ENCODE measurements at regions not wholly inside any gene's neighbourhood (a gene's known extent, or its start where the extent isn't known, plus 50 kb on each side); places are given as distances from the start of the nearest gene placed in this dataset.
"Not testable (repeated sequence)": the region's sequence is repeated elsewhere in the genome, so short reads cannot be mapped to it uniquely, and the experiment has no call there.

DNA sequence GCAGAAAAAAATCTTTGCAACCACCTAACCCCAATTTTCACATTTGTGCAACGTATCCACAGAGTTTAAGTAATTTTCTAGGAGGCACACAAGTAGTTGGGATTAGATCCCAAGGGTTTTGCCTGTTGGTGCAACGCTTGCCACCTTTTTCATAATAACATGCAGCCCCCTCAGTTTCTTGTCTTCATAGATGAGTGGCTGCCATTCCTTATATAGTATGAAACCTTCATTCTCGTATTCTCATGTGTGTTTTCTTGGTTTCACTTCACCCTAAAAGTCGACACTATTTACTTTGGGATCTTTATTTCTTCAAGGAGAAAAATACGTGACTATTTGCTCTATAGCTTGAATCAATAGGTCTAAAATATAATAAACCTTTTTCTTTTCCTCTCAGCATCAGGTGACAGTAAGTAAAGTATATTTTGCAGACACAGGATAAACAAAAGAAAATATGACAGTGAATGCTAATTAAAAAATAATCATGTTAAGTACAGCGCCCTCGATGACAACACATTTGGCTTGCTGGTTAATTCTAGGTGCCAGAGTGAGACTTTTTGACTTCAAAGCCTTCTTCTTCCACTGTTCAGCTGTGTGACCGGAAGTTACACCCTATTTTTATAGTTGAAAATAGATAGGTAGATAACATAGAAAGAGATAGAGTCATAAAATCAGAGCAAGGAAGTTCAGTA is 342.8 kb upstream of the CCNG1 start:
- DNase-seq (ENCODE audit: low read depth in 4 of 6, low spot score in 6 of 6), result no peak
- Histone ChIP-seq H3K9me3 (ENCODE audit: control insufficient read depth, insufficient read depth, low read length) (no peaks in the 10 kb centered on the region), H3K27me3 (ENCODE audit: control insufficient read depth, insufficient read depth, low read length) (no peaks in the 10 kb centered on the region), H3K4me1 (ENCODE audit: control insufficient read depth, insufficient read depth, low read length) (no peaks in the 10 kb centered on the region), H3K36me3 (ENCODE audit: control insufficient read depth, insufficient read depth, low read length) (no peaks in the 10 kb centered on the region), H3K4me3 (ENCODE audit: low read depth, low read length) (no peak overlapping the region), H3K27ac (ENCODE audit: low read depth, low read length) (no peak overlapping the region)
- no CpG with 5 or more reads among the region's 8 CpGs for WGBS (ENCODE audit: insufficient coverage)

DNA sequence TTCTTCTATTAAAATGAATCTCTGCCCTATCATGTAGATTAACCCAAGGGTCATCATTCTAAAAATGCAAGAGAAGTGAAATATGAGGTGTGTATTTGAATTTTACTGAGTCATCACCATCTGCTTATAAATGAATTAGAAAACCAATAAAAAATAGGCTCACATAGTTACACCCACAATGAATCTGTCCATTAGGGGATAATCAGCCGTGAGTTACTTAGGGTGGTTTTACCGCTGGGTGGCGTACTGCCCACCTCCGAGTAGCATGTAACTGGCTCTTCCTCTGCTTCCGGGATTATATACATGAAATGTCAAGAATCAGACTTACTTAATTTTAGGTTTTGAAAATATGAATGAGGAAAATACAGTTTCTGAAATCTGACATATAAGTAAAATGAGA is 332.9 kb upstream of the CCNG1 start:
- Histone ChIP-seq H3K27me3 (ENCODE audit: control insufficient read depth, insufficient read depth, low read length) (no peaks in the 10 kb centered on the region), H3K36me3 (ENCODE audit: control insufficient read depth, insufficient read depth, low read length) (no peaks in the 10 kb centered on the region), H3K4me3 (ENCODE audit: low read depth, low read length) (no peak overlapping the region), H3K9me3 (ENCODE audit: control insufficient read depth, insufficient read depth, low read length) (no peaks in the 10 kb centered on the region), H3K4me1 (ENCODE audit: control insufficient read depth, insufficient read depth, low read length) (no peaks in the 10 kb centered on the region), H3K27ac (ENCODE audit: low read depth, low read length) (no peak overlapping the region)
- no peak for DNase-seq (ENCODE audit: low read depth in 4 of 6, low spot score in 6 of 6)
- WGBS (ENCODE audit: insufficient coverage), result no CpG with 5 or more reads among the region's 5 CpGs

DNA sequence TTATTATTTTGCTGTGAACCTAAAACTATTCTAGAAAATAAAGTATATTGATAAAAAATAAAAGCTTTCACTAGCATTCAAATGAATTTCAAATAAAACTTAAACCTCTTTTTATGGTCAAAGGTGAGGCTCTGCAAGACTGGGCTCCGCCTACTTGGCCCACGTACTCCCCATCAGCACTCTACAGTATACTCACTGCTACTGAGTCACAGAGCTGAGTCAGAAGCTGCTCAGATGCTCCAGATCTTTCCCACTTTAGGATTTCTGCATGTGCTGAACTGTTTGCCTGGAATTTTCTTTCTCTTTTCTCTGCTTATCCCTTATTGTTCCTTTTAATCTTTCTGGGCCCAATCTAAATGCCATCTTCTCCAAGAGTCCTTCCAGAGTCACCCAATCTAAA is 331.9 kb upstream of the CCNG1 start:
- no peaks in the 10 kb centered on the region for H3K27me3 ChIP-seq (ENCODE audit: control insufficient read depth, insufficient read depth, low read length)
- no peaks in the 10 kb centered on the region for H3K4me1 ChIP-seq (ENCODE audit: control insufficient read depth, insufficient read depth, low read length)
- no peak for DNase-seq (ENCODE audit: low read depth in 4 of 6, low spot score in 6 of 6)
- H3K27ac ChIP-seq (ENCODE audit: low read depth, low read length), result no peak overlapping the region
- no peaks in the 10 kb centered on the region for H3K36me3 ChIP-seq (ENCODE audit: control insufficient read depth, insufficient read depth, low read length)
- 78% methylated on average over 2 of the region's 2 CpGs for WGBS (ENCODE audit: insufficient coverage)
- H3K9me3 ChIP-seq (ENCODE audit: control insufficient read depth, insufficient read depth, low read length), result no peaks in the 10 kb centered on the region
- no peak overlapping the region for H3K4me3 ChIP-seq (ENCODE audit: low read depth, low read length)

DNA sequence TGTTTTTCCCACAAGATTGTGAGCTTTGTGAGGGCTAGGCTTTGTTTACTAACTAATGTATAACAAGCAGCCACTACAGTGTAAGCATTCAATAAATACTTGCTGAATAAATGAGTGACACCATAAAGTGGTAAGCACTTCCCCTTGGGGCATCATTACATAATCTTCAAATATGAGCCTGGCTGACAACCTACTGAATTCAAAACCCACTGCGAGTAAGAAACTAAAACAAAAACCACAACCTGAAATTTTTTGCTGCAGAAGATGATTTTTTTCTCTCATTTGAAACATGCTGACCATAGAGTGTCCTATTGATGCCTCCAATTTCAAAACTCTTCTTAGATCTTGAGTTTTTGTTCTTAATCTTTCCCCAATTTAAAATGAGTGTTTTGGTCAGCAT is 331.3 kb upstream of the CCNG1 start:
- 100% methylated on average over 1 of the region's 1 CpG for WGBS (ENCODE audit: insufficient coverage)
- H3K9me3 ChIP-seq (ENCODE audit: control insufficient read depth, insufficient read depth, low read length), result no peaks in the 10 kb centered on the region
- H3K36me3 ChIP-seq (ENCODE audit: control insufficient read depth, insufficient read depth, low read length), result no peaks in the 10 kb centered on the region
- no peaks in the 10 kb centered on the region for H3K27me3 ChIP-seq (ENCODE audit: control insufficient read depth, insufficient read depth, low read length)
- no peak overlapping the region for H3K4me3 ChIP-seq (ENCODE audit: low read depth, low read length)
- DNase-seq (ENCODE audit: low read depth in 4 of 6, low spot score in 6 of 6), result no peak
- H3K27ac ChIP-seq (ENCODE audit: low read depth, low read length), result no peak overlapping the region
- H3K4me1 ChIP-seq (ENCODE audit: control insufficient read depth, insufficient read depth, low read length), result no peaks in the 10 kb centered on the region

DNA sequence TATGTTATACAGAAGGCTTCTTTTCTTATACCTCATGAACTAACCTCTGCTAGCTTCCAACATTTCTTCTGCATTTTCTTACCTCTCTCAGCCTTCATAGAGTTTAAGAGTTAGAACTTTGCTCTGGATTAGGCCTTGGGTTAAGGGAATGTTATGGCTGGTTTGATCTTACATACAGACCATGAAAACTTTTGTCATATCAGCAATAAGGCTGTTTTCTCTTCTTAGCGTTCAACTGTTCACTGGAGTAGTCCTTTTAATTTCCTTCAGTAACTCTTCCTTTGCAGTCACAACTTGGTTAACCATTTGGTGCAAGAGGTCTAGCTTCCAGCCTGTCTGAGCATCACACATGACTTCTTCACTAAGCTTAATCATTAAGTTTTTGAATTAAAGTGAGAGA is 329.0 kb upstream of the CCNG1 start:
- H3K36me3 ChIP-seq (ENCODE audit: control insufficient read depth, insufficient read depth, low read length), result no peaks in the 10 kb centered on the region
- no peak overlapping the region for H3K27ac ChIP-seq (ENCODE audit: low read depth, low read length)
- no peaks in the 10 kb centered on the region for H3K4me1 ChIP-seq (ENCODE audit: control insufficient read depth, insufficient read depth, low read length)
- no peak overlapping the region for H3K4me3 ChIP-seq (ENCODE audit: low read depth, low read length)
- WGBS (ENCODE audit: insufficient coverage), result 83% methylated on average over 1 of the region's 1 CpG
- DNase-seq (ENCODE audit: low read depth in 4 of 6, low spot score in 6 of 6), result no peak
- no peaks in the 10 kb centered on the region for H3K27me3 ChIP-seq (ENCODE audit: control insufficient read depth, insufficient read depth, low read length)
- H3K9me3 ChIP-seq (ENCODE audit: control insufficient read depth, insufficient read depth, low read length), result no peaks in the 10 kb centered on the region

DNA sequence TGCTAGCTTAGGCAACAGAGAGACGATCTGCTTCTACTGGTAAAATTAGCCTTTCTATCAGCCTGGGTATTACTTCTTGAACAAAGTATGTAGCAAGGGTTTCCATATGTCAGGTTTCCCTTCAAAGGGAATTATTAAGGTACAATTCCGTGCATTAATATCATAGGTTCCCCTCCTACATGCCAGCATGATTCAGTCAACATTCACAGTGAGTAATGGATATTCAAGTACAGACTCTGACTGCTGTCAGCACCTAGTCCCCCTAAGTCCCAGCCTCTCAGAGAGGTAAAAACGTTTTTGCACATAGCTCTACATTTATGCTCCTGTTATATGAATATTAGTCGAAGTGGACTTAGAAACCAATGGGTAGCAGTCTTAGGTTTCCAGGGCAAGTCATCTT is 322.4 kb upstream of the CCNG1 start:
- Histone ChIP-seq H3K4me1 (ENCODE audit: control insufficient read depth, insufficient read depth, low read length) (no peaks in the 10 kb centered on the region), H3K27me3 (ENCODE audit: control insufficient read depth, insufficient read depth, low read length) (no peaks in the 10 kb centered on the region), H3K4me3 (ENCODE audit: low read depth, low read length) (no peak overlapping the region), H3K9me3 (ENCODE audit: control insufficient read depth, insufficient read depth, low read length) (no peaks in the 10 kb centered on the region), H3K27ac (ENCODE audit: low read depth, low read length) (no peak overlapping the region), H3K36me3 (ENCODE audit: control insufficient read depth, insufficient read depth, low read length) (no peaks in the 10 kb centered on the region)
- no peak for DNase-seq (ENCODE audit: low read depth in 4 of 6, low spot score in 6 of 6)
- 100% methylated on average over 1 of the region's 4 CpGs for WGBS (ENCODE audit: insufficient coverage)

DNA sequence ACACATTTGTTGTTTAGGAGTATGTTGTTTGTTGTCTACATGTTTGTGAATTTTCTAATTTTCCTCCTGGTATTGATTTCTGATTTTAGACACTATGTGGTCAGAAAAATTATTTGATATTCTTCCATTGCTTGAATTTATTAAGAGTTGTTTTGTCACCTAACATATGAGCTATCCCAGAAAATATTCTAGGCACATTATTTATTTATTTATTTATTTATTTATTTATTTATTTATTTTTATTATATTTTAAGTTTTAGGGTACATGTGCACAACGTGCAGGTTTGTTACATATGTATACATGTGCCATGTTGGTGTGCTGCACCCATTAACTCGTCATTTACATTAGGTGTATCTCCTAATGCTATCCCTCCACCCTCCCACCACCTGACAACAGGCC is 320.8 kb upstream of the CCNG1 start:
- H3K9me3 ChIP-seq (ENCODE audit: control insufficient read depth, insufficient read depth, low read length); H3K4me3 ChIP-seq (ENCODE audit: low read depth, low read length); H3K27ac ChIP-seq (ENCODE audit: low read depth, low read length); H3K27me3 ChIP-seq (ENCODE audit: control insufficient read depth, insufficient read depth, low read length); DNase-seq (ENCODE audit: low read depth in 4 of 6, low spot score in 6 of 6); H3K36me3 ChIP-seq (ENCODE audit: control insufficient read depth, insufficient read depth, low read length); H3K4me1 ChIP-seq (ENCODE audit: control insufficient read depth, insufficient read depth, low read length): not testable (repeated sequence)
- no CpG with 5 or more reads among the region's 2 CpGs for WGBS (ENCODE audit: insufficient coverage)

DNA sequence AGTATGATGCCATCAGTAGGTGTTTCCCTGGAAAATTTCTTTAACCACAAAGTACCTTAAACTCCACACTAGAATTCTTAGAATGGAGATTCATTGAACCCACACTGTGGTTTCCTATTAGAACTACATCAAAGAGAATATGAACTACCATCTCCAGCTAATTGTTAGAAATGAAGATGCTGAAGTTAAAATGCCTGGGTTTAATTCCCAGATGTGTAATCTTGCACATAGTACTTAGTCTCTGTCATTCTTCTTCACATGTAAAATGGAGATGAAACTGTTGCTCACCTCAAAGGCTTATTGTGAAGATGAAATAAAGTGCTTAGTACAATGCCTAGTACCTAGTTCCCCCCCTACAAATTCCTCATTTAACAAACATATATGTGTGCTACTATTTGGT is 303.3 kb upstream of the CCNG1 start:
- Histone ChIP-seq H3K4me3 (ENCODE audit: low read depth, low read length) (no peak overlapping the region), H3K27me3 (ENCODE audit: control insufficient read depth, insufficient read depth, low read length) (no peaks in the 10 kb centered on the region), H3K36me3 (ENCODE audit: control insufficient read depth, insufficient read depth, low read length) (no peaks in the 10 kb centered on the region), H3K4me1 (ENCODE audit: control insufficient read depth, insufficient read depth, low read length) (no peaks in the 10 kb centered on the region), H3K9me3 (ENCODE audit: control insufficient read depth, insufficient read depth, low read length) (no peaks in the 10 kb centered on the region), H3K27ac (ENCODE audit: low read depth, low read length) (no peak overlapping the region)
- DNase-seq (ENCODE audit: low read depth in 4 of 6, low spot score in 6 of 6), result no peak

DNA sequence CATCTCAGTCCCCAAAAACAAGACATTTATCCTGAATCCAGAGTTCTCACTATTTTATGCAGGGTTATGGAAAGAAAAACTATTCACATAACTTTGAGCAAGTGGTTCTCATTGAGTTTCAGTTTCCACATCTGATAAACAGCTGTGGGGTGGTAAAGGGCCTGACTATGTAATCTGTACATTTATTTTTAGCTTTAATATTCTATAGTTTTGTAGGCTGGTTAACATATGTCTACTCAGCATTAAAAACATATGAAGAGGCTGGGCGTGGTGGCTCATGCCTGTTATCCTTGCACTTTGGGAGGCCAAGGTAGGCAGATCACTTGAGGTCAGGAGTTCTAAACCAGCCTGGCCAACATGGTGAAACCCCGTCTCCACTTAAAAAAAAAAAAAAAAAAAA is 301.5 kb upstream of the CCNG1 start:
- WGBS (ENCODE audit: insufficient coverage), result 83% methylated on average over 1 of the region's 2 CpGs
- DNase-seq (ENCODE audit: low read depth in 4 of 6, low spot score in 6 of 6), result no peak
- H3K36me3 ChIP-seq (ENCODE audit: control insufficient read depth, insufficient read depth, low read length), result no peaks in the 10 kb centered on the region
- H3K9me3 ChIP-seq (ENCODE audit: control insufficient read depth, insufficient read depth, low read length), result no peaks in the 10 kb centered on the region
- no peaks in the 10 kb centered on the region for H3K4me1 ChIP-seq (ENCODE audit: control insufficient read depth, insufficient read depth, low read length)
- H3K27me3 ChIP-seq (ENCODE audit: control insufficient read depth, insufficient read depth, low read length), result no peaks in the 10 kb centered on the region
- H3K27ac ChIP-seq (ENCODE audit: low read depth, low read length), result no peak overlapping the region
- H3K4me3 ChIP-seq (ENCODE audit: low read depth, low read length), result no peak overlapping the region

DNA sequence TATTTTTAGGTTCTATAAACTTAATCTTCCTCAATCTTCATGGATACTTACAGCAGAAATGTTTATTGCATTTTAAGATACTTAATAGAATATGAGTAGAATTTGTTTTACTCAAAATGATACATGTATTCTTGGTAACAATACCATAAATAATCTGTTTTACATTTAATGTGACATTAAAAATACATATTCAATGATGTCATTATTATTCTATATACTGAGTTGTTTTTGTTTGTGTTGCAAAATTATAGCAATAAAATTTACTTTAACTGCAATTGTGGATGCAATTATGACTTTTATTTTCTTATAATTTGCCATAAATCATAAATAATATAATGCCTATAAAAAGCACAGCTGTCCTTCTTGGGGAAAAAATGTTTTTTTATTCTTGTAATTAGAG is 275.9 kb upstream of the CCNG1 start:
- Histone ChIP-seq H3K4me3 (ENCODE audit: low read depth, low read length) (no peak overlapping the region), H3K4me1 (ENCODE audit: control insufficient read depth, insufficient read depth, low read length) (no peaks in the 10 kb centered on the region), H3K36me3 (ENCODE audit: control insufficient read depth, insufficient read depth, low read length) (no peaks in the 10 kb centered on the region), H3K9me3 (ENCODE audit: control insufficient read depth, insufficient read depth, low read length) (no peaks in the 10 kb centered on the region), H3K27ac (ENCODE audit: low read depth, low read length) (no peak overlapping the region), H3K27me3 (ENCODE audit: control insufficient read depth, insufficient read depth, low read length) (no peaks in the 10 kb centered on the region)
- no peak for DNase-seq (ENCODE audit: low read depth in 4 of 6, low spot score in 6 of 6)
